Activated T-cell treated with anti-CD3 and anti-CD28 coated beads, Interleukin-2, amount 50 U/mL, for 4 hours (primary cell): ENCODE measurements at regions not wholly inside any gene's neighbourhood (a gene's known extent, or its start where the extent isn't known, plus 50 kb on each side); places are given as distances from the start of the nearest gene placed in this dataset.

Experiments
- ATAC-seq, 2 donors: fragments of 200-7000 bp; cut with Tn5 transposase; one replicate each; pipeline ENCODE4 v1.10.0; 2021
- DNase-seq: peaks from one replicate; pipeline ENCODE4 v3.0.0-alpha.2; 2020
- H3K27me3 Mint-ChIP-seq: one replicate; pipeline ENCODE4 v1.8.0; 2021; ENCODE audit warnings: low read depth, mixed read lengths
- H3K36me3 Mint-ChIP-seq: one replicate; pipeline ENCODE4 v1.8.0; 2022; ENCODE audit warnings: mixed read lengths; ENCODE audit not compliant: insufficient read depth
- H3K4me1 Mint-ChIP-seq: one replicate; pipeline ENCODE4 v1.8.0; 2021; ENCODE audit warnings: low read depth, mixed read lengths
- H3K4me3 Mint-ChIP-seq: one replicate; pipeline ENCODE4 v1.8.0; 2021; ENCODE audit warnings: mild to moderate bottlenecking, moderate library complexity, mixed read lengths
- H3K9me3 Mint-ChIP-seq: one replicate; pipeline ENCODE4 v1.8.0; 2021; ENCODE audit warnings: mixed read lengths

DNA sequence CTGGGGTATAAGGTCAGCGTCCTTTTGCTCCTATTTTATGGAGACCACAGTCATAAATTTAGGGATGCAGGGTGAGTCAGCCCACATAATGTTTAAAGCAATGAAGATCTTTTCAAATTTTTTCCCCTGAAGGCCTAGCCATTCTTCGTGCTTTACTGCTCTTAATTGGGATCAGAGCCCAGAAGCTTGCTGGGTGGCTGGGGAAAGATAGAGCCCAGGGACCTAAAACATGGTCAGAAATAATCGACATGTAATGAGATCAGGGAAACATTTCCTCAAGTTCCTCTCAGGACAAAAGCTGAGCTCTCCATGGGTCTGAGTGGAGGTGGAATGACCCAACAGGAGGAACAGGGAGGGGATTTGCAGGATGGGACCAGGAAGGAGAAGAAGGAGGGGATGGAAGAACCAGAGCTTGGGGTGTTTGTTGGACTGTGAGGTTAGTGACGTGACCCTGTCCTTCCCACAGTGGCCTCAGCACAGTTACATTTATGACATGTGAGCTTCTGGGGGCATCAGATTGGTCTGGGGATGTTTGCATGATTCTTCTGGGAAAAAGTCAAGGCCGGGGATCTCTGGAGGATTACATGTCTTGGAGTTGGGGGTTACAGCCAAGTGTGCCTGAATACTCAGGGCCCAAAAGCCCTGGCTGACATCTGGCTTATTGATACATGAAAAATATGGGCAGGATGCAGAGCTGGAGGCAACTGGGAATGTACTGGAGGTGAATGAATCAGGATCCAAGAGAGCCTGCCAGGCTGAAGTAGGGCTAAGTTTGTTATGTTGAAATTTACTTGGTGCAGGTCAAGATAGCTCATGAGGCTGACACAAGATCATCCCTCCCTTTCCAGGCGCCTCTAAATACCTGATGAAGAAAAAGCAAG lies 477.9 kb downstream of the RPS24 start:
- no peaks in the 10 kb centered on the region for H3K36me3 Mint-ChIP-seq
- H3K4me3 Mint-ChIP-seq: no peak overlapping the region
- no peaks in the 10 kb centered on the region for H3K4me1 Mint-ChIP-seq
- H3K27me3 Mint-ChIP-seq: no peaks in the 10 kb centered on the region
- no peak for DNase-seq
- no peaks in the 10 kb centered on the region for H3K9me3 Mint-ChIP-seq
- no peak for ATAC-seq

DNA sequence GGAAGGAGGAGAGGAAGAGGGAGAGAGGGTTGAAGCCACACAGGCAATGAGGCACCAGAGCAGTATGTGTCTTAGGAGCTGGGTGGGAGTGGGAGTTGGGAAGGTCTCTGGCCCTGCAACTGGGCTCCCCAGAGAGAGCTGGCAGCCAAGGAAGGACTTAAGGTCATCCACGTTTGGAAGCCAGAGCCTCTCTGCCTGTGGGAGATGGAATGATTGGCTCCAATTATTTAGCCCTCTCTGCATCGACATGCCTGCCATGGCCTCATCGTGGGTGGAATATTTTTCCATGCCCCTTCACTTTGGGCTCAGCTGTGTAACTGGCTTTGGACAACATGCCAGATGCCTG lies 478.5 kb downstream of the RPS24 start:
- ATAC-seq: no peak
- no peak for DNase-seq
- Mint-ChIP-seq H3K27me3 (no peaks in the 10 kb centered on the region), H3K4me1 (no peaks in the 10 kb centered on the region), H3K9me3 (no peaks in the 10 kb centered on the region), H3K36me3 (no peaks in the 10 kb centered on the region), H3K4me3 (no peak overlapping the region)

DNA sequence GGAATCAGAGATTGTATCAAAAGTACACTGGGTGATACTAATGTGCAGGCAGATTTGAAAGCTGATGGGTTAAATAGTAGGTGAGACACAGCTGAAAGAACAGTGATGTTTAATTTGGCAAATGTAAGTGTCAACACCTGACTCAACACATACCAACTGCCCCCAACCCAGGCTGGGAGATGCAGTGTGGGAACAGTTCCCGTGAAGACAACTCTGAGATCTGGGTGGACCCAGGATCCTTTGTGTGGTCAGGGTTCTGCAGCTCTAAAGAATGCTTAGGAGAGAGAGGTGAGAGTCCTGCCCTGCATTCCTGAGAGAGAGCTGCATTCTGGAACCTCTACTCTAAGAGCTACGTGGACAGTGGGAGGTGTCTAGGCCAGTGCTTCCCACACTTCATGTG lies 479.7 kb downstream of the RPS24 start:
- DNase-seq: no peak
- Mint-ChIP-seq H3K4me3 (no peak overlapping the region), H3K9me3 (no peaks in the 10 kb centered on the region), H3K4me1 (no peaks in the 10 kb centered on the region), H3K27me3 (peaks cover 2% of the 10 kb centered on the region), H3K36me3 (no peaks in the 10 kb centered on the region)
- no peak for ATAC-seq

- no peak for ATAC-seq
- no peaks in the 10 kb centered on the region for H3K4me1 Mint-ChIP-seq
- no peaks in the 10 kb centered on the region for H3K36me3 Mint-ChIP-seq
- H3K27me3 Mint-ChIP-seq: peaks cover 2% of the 10 kb centered on the region
- DNase-seq: no peak
- no peak overlapping the region for H3K4me3 Mint-ChIP-seq
- no peaks in the 10 kb centered on the region for H3K9me3 Mint-ChIP-seq
Measured at GRCh38 chr10:78513986-78514385, 480.3 kb downstream of the RPS24 start.

GRCh38 chr10:78514459-78514858 lies 480.8 kb downstream of the RPS24 start:
- DNase-seq (no peak), ATAC-seq (no peak)
- Mint-ChIP-seq H3K4me1 (no peaks in the 10 kb centered on the region), H3K4me3 (no peak overlapping the region), H3K27me3 (peaks cover 2% of the 10 kb centered on the region), H3K36me3 (no peaks in the 10 kb centered on the region), H3K9me3 (no peaks in the 10 kb centered on the region)

DNA sequence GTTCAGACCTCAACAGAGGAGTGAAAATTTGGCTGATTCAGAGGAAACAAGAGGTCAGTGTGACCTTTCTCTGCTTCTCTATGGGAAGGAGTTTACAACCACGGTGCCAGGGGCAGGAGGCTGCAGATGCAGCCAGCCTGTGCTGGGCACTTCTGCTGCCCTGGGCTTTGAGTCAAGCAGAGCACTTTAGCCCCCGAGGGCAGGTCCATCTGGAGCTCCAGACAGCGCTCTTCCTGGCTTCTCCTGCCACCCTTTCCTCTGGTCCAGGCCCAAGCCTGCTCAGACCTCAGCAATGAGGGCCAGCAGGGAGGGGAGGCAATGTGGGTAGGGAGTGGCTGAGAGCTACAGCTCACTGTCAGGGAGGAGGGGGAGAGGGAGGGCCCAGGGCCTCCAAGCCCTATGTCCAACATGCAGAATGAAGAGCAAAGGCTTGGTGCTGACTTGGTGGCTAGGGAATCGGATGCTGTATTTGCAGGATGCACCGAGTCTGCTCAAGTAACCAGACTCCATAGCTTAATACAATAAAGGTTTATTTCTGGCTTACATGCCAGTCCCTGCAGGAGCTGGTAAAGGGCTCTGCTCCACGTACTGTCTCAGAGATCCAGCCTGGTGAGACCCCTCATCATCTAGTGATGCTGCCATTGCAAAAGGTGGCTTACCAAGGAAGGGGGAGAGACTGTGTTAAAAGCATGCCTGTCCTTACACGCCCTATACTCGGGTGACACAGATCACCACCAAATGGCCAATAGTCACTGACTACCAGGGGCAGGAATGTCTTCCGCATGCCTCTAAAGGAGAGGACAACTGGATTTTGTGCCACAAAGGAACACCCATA lies 481.6 kb downstream of the RPS24 start:
- no peaks in the 10 kb centered on the region for H3K4me1 Mint-ChIP-seq
- peaks cover 2% of the 10 kb centered on the region for H3K27me3 Mint-ChIP-seq
- DNase-seq (no peak), ATAC-seq (no peak)
- H3K9me3 Mint-ChIP-seq: no peaks in the 10 kb centered on the region
- H3K4me3 Mint-ChIP-seq: no peak overlapping the region
- H3K36me3 Mint-ChIP-seq: no peaks in the 10 kb centered on the region

DNA sequence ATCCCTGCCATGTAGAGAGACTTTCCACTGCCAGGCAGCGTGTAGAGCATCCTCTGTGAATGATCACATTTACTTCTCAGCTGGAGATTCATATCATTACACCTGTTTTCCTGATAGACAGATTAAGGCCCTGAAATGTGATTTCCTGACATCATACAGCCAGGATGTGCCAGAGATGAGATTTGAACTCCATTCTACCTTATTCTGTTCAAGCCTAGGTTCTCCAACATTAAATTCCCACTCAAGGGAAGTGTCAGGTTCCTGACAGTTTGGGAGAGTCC lies 482.1 kb downstream of the RPS24 start:
- Mint-ChIP-seq H3K4me3 (no peak overlapping the region), H3K9me3 (no peaks in the 10 kb centered on the region), H3K36me3 (no peaks in the 10 kb centered on the region), H3K4me1 (no peaks in the 10 kb centered on the region), H3K27me3 (peaks cover 2% of the 10 kb centered on the region)
- DNase-seq: no peak
- ATAC-seq: no peak

GRCh38 chr10:78516236-78516635 lies 482.6 kb downstream of the RPS24 start:
- Mint-ChIP-seq H3K4me3 (no peak overlapping the region), H3K36me3 (no peaks in the 10 kb centered on the region), H3K4me1 (peaks cover 2% of the 10 kb centered on the region), H3K9me3 (no peaks in the 10 kb centered on the region), H3K27me3 (peaks cover 2% of the 10 kb centered on the region)
- DNase-seq: no peak
- ATAC-seq: no peak

DNA sequence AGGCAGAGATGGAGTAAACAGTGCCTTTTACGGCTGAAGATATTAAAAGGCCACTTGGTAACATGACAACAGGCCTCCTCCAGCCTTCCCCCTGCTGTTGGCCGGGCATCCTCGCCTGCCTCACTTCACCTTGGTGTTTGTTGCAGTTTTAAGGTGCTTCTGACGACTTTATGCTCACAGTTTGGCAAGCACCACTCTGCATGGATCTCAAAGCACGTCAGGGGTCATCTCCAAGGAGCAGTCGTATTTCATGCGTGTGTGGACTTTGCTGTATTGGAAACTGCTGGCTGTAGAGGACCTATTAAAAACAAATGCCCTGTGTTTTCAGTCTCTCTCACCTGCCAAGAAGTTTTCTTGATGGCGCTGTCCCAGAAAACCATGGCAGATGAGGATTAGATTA lies 483.1 kb downstream of the RPS24 start:
- no peak for DNase-seq
- no peak for ATAC-seq
- Mint-ChIP-seq H3K27me3 (peaks cover 2% of the 10 kb centered on the region), H3K4me3 (no peak overlapping the region), H3K9me3 (no peaks in the 10 kb centered on the region), H3K4me1 (peaks cover 2% of the 10 kb centered on the region), H3K36me3 (no peaks in the 10 kb centered on the region)

DNA sequence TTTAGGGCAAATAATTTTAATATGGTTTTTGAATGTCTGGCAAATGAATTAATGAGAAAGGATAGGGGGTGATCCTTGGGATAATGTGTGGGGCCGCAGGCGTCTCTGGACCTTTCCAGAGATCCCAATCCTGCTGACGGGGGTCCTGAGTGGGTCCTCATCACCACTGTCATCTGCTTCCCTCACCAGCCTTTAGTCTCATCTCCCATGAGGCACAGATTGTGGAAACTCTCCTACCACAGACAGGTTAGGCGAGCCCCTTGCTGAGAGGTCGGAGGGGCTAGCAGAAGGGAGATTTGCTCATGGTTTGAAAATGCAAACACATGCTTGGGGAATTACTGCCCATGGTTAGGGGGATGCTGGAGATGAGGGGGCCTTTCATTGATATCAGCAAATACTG lies 484.6 kb downstream of the RPS24 start:
- no peaks in the 10 kb centered on the region for H3K36me3 Mint-ChIP-seq
- no peak overlapping the region for H3K4me3 Mint-ChIP-seq
- no peak for ATAC-seq
- peaks cover 2% of the 10 kb centered on the region for H3K4me1 Mint-ChIP-seq
- H3K9me3 Mint-ChIP-seq: no peaks in the 10 kb centered on the region
- no peak for DNase-seq
- H3K27me3 Mint-ChIP-seq: peaks cover 2% of the 10 kb centered on the region

GRCh38 chr10:78520737-78521430 lies 487.2 kb downstream of the RPS24 start:
- peak; percentile 38 to 57 for ATAC-seq
- Mint-ChIP-seq H3K36me3 (no peaks in the 10 kb centered on the region), H3K27me3 (peaks cover 2% of the 10 kb centered on the region), H3K4me1 (peaks cover 2% of the 10 kb centered on the region), H3K9me3 (no peaks in the 10 kb centered on the region), H3K4me3 (no peak overlapping the region)
- no peak for DNase-seq

DNA sequence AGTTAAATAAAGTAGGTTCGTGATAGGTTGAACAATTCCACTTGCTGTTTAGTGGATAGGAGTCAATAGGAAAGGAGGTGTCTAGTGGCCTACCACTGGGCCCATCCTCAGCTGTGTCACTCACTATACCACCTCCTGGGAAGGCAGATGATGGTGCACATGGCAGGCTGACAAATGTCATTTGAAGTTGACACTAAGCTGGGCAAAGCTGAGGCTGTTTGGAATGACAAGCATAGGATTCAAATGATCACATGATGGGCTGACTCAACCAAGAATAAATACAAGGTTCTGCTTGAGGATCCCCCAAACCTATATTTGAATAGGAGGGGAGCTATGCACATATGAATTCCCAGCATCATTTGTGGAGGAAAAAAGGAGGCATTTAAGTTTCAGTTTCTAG lies 489.8 kb downstream of the RPS24 start:
- ATAC-seq: no peak
- H3K9me3 Mint-ChIP-seq: no peaks in the 10 kb centered on the region
- DNase-seq: no peak
- peaks cover 2% of the 10 kb centered on the region for H3K4me1 Mint-ChIP-seq
- H3K4me3 Mint-ChIP-seq: no peak overlapping the region
- H3K36me3 Mint-ChIP-seq: no peaks in the 10 kb centered on the region
- no peaks in the 10 kb centered on the region for H3K27me3 Mint-ChIP-seq

- Mint-ChIP-seq H3K9me3 (no peaks in the 10 kb centered on the region), H3K4me3 (no peak overlapping the region), H3K4me1 (peaks cover 2% of the 10 kb centered on the region), H3K36me3 (no peaks in the 10 kb centered on the region), H3K27me3 (no peaks in the 10 kb centered on the region)
- DNase-seq (no peak), ATAC-seq (no peak)
Measured at GRCh38 chr10:78524342-78524741, 490.7 kb downstream of the RPS24 start.

GRCh38 chr10:78524941-78525340 lies 491.3 kb downstream of the RPS24 start:
- DNase-seq (no peak), ATAC-seq (no peak)
- peaks cover 2% of the 10 kb centered on the region for H3K4me1 Mint-ChIP-seq
- no peak overlapping the region for H3K4me3 Mint-ChIP-seq
- H3K27me3 Mint-ChIP-seq: no peaks in the 10 kb centered on the region
- H3K36me3 Mint-ChIP-seq: no peaks in the 10 kb centered on the region
- H3K9me3 Mint-ChIP-seq: no peaks in the 10 kb centered on the region

DNA sequence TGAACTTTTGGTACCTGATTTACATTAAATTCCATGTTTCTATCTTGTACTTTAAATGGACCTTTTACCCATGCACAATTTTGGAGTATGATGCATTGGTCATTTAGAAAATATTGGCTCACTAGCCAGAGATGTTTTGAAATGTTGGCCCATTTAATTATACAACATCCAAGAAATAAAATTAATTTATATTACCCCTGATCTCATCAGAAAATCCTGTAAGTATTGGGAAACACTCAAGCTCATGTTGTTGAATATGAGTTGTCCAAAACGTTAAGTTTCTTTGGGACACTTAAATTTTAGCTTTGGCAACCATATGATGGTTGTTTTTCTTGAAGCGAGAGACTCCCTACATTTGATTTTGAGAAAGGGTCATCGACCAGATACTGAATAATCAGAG lies 492.7 kb downstream of the RPS24 start:
- no peaks in the 10 kb centered on the region for H3K9me3 Mint-ChIP-seq
- no peak overlapping the region for H3K4me3 Mint-ChIP-seq
- H3K27me3 Mint-ChIP-seq: no peaks in the 10 kb centered on the region
- no peak for ATAC-seq
- no peak for DNase-seq
- H3K4me1 Mint-ChIP-seq: no peaks in the 10 kb centered on the region
- H3K36me3 Mint-ChIP-seq: no peaks in the 10 kb centered on the region
